Activated CD8-positive, alpha-beta memory T cell treated with anti-CD3 and anti-CD28 coated beads for 1 hour (primary cell): ENCODE measurements at regions not wholly inside any gene's neighbourhood (a gene's known extent, or its start where the extent isn't known, plus 50 kb on each side); places are given as distances from the start of the nearest gene placed in this dataset.
A peak's percentile ranks its signal among the peaks of the same experiment; 100 is the strongest.

ENCODE experiments used
- DNase-seq, 2 donors: peaks; one replicate each; pipeline ENCODE4 v3.0.0-alpha.2; 2020; ENCODE audit warnings: low read depth in 1 of 2; ENCODE audit errors: extremely low read depth in 1 of 2

DNA sequence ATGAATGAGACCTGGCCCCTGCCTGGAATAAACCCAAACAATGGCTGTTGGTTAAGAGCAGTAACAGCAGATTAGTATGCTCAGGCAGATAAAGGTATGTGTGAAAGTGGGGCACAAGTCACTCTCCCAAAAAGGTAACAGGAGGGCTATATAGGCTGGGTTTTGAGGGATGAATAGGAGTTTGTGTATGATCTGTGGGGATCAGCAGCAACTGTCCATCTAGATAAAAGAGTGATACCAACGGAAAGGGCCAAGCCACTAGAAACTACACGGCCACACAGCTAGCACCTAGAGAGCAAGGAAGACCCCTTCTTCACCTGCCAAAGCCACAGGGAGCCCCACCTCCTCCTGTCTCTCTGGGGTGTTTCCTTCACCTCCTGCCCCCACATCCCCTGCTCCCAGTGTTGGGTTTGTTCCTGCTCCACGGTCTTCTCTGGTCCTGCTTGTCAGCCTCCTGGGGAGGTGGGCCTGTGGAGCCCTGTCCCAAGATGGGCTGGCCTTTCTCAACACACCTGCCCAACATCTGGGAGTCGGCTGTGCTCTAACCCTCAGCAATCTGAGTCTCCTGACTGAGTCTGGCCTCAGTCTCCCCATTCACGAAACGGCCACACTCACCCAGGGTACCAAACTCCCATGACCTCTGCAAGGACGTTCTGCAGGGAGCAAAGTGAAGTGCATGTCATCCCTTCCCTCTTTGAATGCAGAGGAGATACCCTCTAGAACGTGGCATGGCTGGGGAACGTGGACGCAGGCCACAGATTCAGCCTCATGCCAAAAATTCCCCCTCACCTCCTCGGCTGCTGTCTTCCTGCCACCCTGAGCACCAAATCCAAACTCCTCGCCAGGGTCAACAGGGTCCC, 108.2 kb downstream of the NCOR2 start:
- DNase-seq: no peak

DNA sequence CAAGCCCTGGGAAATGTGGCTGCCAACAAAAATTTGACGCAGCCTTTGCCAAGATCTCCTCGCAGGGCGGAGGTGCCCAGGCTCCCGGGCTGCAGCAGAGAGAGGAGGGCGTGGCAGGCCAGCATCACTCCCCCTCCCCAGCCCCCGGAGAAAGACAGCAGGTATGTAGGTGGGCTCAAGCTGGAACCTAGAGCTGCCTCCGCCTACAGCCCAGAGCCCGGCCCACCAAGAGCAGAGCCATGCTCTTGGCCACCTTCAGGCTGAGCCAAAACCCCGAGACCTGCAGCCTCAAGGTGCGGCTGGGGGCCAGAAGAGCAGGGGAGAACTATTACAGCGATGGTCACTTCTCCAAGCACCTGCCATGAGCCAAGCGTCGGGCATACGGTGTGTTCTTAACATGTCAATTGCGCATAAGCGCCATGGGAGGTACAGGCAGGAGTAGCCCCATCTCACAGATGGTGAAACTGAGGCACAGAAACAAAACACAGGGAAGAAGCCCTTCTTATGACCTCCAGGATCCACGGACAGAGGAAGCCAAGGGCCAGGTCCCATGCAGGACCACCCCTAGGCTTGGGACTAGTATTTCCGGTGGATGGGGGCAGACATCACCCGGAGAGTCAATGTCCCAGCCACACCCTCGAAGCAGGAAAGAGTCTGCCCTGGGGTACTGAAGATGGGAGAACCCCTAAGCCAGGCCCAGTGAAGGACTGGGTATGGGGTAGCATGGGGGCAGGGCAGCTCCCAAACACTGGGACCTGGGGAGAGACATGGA, 109.0 kb downstream of the NCOR2 start:
- DNase-seq: no peak

DNA sequence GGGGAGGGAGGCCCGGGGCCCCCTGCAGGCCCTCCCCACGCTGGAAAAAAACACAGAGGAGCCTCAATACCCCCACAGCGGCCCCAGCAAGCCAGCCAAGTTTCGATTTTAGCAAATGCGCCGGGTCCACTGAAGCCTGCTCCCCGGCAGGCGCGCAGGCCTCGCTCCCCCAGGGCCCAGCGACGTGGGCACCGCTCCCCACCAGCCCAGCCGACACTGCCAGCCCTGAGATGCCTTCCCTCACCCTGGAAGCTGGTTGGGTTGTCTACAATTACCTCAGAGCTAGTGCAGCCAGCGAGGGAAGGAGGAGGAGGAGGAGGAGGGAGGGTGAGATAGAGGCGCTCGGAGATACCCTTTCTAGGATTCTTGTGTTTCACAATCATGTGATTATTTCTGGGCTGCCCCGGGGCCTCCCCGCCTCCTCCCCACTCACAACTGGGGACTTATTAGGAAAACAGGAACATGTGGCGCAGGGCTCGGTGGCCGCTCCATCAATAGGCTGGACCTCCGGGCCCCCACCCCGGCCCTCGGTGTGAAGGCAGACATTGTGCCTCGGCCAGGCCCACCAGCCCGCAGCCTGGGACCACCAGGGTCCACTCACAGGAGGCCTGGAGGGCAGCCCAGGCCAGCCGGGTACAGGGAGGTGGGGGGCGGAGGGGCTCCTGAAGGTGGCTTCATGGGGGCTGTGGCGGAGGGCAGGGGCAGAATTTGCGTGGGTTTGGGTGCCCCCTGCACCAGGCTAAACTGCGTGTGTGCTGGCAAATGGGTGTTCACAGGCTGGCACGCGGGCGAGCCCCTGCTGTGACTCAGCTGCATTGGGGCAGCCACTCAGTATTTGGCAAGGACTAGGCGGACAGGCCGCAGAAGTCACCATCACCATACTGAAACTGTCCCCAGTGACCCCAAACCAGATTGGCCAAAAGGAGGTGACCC, 109.9 kb downstream of the NCOR2 start:
- no peak for DNase-seq

DNA sequence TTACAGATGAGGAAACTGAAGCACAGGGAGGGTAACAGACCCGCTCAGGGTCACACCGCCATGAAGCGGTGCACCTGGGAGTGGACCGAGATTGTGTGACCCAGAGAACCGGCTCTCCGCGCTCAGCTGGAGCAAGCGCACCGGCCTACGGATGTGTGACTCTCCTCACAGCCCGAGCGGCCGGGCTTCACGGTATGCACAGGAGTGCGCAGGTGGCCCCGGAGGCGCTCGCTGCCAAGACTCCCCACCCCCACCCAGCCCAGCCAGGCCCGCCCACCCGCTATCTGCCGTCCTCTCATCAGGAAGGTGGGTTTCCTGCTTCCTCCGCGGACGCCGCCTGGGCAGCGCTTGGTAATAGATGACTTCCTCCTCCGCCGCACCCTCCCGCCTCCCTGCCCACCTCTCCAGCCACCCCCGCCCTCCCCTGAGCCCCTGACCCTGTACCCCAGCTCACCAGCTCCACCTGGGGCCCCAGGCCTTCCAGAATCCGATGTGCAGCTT, 110.7 kb downstream of the NCOR2 start:
- DNase-seq: peak; percentile 17 to 25

DNA sequence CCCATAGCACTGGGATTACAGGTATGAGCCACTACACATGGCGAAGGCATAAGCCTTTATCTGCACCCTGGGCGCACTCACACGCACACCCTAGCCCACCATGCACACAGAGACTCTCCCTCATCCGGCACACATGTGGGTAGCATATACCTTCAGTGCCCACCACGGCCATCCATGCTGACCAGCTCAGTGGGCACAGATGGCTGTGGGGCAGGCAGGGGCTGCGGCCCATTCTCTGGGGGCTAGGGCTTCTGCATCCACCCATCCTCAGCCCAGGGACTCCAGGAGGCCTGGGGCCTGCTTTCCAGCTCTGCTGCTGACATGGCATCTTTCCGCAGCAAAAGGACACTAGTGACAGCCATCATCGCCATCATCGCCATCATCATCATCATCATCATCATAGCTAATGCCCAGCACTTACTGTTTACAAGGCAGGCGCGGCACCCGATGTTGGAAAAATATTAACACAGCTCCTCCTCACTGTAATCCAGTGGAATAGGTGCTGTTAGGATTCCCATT, 111.2 kb downstream of the NCOR2 start:
- DNase-seq: no peak

DNA sequence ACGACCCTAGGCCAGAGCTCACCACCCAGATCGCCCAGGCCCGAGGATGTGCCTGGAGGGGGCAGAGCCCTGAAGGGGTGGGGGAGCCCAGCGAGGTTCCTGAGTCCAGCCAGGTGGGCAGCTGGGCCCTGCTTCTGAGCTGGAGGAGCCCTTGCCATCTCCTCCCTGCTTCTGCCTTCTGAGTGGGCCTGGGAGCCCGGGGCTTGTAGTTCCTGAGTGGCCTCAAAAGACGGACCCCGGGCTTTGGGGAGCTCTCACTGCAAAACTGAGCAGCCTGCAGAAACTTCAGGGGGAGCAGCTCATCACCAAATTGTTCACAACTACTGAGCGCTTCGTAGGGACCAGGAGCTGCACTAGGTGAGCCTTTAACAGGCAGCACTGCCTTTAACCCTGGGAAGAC, 112.1 kb downstream of the NCOR2 start:
- no peak for DNase-seq

DNA sequence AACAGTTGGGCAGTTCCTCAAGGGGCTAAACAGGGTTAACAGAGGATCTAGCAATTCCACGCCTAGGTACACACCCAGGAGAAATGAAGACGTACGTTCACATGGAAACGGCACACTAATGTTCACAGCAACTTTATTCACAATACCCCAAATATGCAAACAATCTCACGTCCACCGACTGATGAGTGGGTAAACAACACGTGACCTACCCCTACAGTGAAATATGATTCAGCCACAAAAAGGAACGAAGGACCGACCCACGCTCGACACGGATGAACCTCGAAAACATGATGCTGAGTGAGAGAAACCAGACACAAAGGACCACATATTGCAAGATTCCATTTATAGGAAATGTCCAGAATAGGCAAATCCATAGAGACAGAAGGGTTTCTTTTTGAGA, 112.7 kb downstream of the NCOR2 start:
- no peak for DNase-seq

DNA sequence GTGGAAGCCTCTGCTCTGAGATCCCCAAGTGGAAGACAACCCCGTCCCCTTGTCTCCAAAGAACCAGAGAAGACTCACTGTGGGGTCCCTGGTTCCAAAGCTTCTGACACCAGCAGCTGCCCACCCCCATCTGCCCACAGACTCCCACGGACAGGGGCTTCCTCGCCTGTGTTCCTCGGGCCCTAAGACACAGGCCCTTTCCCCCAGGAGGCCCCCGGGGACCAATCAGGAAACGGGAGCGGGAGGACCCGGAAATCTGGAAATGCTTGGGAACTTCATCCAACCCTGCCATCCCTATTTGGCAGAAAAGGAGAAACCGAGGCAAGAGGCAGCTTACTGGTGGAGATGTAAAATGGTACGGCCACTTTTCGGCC, 113.1 kb downstream of the NCOR2 start:
- DNase-seq: no peak

DNA sequence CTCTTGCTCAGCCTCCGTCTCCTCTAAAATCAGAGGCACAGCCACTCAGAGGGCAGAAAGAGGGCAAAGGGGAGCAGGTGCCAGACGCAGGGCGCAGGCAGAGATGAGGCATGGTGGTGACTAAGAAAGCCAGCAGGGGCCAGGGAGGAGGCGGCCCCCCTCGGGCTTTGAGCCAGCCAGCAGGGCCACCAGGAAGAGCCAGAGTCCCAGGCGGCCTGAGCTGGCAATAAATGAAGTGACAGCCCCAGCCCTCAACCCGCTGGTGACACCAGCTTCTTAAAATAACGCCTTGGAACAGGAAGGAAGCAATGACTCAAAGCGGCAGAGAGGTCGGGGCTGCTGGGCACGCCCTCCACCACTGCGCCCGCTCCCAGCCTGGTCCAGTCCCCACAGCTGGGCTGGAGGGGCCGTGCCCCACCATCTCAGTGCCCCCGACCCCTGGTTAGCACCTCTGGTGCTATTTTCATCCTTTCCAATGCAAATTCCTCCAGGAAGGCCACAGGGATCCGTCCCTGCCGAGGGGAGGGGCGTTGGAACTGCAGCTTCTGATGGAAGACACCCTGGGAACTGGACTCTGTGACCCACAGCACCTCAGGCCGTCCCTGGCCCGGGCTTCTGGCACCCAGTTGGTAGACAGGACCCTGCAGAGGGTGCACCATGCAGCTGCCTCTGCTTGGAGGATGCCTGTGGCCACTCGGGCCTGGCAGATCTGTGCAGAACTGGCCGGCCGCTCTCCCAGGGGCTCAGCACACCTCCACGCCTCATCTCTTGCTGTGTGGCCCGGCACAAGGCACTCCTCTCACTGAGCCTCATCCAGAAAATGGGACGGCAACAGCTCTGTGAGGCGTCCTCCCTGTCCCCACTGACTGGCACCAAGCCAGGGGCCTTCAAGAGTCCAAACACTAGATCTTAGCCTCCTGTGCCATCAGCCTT, 113.7 kb downstream of the NCOR2 start:
- peak; percentile 68 to 86 for DNase-seq

DNA sequence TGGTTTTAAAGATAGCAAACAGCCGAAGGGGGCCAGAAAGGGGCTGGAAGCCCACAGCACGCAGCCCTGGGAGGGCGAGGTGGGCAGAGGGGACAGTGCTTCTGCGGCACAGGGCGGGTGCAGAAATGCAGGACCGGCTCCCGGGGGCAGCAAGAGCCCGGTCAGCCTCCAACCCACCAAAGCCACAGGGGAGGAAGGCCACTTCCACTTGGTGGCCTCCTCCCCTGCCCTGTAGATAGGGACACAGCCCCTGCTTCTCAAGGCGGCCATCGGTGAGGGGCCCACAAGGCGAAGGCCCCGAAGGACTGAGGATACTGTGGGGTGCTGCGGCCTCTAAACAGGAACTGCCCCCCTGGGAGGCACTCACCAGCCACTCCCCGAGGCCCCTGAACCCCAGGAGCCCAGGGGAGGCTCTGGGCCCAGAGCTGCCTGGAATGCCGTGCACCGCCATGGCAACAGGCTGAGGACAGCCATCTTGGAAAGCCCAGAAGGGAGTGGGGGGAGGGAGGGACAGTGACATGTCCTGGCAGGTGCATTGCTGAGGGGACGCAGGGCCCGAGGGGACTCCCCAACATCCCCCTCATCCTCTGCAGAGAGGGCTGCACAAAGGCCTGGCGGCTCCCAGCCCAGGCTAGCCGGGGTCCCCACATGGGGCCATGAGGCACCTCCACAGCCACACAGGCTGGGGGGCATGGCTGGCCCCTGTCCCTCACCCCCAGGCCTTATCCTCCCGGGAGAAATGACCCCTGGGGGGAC, 114.7 kb downstream of the NCOR2 start:
- no peak for DNase-seq

DNA sequence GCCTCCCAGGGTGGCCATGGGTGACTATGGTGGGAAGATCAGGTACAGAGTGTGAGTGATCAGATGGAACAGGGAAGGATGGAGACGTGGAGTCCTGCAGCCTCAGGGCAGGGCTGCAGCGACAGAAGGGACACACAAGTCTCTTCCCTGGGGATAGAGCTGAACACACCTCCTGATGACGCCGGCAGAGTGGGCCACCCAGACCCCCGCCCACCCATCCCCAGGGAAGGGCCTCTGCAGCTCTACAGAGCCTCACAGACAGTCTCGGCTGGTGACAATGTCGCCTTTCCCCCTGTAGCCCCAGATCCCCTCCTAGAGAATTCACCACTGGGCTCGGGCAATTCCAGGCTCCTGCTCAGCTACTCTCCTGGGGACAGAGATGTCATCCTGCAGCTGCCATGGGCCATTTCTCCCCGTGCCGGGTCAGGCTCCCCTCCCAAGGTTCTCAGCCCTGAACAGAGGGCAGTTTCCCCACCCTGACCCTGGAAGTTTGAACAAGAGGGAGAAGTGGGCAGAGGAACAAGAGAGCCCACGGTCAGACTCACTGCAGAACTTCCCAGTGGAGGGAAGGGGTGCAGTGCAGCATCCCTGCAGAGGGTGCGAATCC, 115.7 kb downstream of the NCOR2 start:
- no peak for DNase-seq

DNA sequence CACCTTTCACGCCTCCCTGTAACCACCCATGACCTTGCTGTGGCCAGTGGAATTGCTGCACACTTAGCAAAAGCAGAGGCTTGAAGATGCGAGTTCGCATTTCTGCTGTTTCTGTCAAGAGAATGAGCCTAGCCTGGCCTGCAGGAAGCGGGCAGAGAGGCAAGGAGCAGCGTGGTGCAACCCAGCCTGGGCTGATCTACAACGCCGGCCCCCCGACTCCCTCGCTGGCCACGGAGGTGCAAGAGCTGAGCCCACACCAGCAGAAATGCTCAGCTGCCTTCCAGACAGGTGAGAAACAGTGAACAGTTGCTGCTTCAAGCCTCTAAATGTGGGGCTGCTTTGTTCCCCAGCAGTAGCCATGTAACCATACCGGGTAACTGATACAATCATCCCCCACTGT, 116.4 kb downstream of the NCOR2 start:
- no peak for DNase-seq

DNA sequence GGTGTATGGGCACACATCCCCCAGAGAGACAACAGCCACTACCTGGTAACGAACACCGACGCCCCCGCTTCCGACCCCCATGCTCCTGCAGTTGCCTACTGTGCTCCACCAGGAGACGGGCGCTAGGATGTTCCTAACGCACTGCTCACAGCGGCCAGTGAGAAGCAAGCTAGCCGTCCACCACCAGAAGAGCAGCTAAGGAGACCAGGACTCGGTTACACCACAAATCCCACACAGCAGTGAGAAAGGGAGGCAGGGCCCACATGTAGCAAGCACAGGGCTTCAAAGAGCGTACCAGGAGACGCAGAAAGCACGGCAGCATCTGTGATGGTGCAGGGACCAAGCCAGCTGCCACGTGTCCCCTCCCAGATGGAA, 117.0 kb downstream of the NCOR2 start:
- no peak for DNase-seq

DNA sequence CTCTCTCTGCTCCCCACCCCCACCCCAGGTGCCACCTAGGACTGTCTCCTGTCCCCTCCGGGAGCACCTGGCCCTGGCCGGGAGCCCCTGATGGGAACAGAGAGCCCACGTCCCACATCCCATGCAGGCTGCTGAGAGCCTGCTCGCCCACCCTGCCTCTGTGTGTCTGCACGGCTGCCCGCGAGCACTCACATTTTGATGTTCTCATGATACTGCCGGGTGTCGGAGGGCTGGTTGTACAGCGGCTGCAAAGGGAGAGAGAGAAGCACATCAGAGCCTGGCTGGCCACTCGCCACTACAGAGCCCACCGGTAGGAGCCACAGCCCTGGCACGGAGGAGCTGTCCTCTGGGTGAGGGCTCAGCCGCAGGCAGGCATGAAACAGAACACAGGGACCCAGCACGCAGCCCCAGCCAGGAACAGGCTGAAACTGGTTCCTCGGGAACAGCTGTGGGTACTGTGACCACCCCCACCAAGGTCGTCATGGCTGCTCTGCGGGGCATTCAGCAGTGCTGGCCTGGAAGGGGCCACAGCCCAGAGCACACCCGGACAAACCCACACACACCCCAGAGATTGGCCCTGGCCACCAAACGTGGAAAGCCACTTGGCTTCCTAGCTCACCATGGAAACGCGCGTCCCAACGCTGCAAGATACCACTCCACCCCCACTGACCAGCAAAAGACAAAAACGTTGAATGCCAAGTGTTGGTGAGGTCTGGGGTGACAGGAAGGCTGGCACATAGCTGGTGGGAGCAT, 117.6 kb downstream of the NCOR2 start:
- no peak for DNase-seq

DNA sequence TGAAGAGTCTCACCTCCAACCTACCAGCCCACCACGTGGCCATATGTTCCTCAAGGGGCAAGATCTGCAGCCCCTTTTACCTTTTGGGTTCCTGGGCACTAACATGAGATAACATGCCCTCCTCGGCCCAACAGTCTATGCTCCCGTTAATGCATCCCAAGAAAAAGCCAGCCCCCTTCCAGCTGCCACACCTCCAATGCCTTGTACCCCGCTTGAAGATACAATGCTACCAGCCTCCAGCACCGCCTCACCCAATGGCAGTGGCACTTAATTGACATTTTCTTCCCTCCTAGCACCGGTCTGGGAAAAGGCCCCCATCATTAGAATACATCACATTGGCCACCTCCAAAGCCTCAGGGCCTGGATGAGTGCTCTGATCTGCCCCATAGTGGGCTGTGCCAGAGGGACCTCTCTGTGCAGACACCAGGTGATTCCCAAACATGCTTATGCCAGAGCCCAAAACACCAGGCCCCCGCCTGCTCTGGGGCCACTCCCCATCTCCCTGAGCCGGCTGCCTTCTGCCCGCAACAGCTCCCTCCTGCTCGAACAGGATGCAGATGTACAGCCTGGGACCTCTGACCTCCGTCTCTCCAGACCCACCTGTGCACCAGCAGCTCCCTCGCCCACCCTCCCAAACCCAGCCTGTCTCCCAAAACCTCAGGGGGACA, 118.3 kb downstream of the NCOR2 start:
- DNase-seq: no peak

DNA sequence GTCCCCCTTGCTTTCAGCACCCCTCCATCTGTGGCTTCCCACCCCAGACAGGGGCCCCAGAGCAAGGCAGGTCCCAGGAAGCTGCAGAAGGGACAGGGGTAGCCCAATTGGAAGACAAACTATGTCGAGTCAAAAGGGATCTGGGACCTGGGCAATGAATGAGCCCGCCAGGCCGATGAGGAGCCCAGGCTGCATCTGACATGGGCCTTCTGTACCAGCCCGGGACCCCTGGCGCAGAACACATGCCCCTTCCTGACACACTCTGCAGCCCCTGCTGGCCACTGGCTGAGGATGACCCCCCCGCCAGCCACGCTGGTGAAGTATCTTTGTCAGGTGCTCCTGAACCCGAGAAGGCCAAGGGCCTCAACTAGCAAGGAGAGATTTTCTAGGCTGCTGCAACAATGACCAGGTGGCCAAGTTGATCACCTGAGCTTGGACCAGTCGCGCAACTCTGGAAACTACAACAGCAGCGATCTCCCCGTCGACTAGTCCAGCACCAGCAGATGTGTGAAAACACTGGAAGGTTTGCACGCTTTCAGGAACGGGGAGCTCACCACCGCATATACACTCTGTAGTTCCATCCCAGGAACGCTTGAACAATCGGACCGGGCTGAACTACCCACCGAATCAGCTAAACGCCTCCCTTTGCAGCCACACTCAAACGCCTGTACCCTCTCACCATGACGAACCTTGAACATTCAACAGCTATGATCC, 119.0 kb downstream of the NCOR2 start:
- DNase-seq: no peak

DNA sequence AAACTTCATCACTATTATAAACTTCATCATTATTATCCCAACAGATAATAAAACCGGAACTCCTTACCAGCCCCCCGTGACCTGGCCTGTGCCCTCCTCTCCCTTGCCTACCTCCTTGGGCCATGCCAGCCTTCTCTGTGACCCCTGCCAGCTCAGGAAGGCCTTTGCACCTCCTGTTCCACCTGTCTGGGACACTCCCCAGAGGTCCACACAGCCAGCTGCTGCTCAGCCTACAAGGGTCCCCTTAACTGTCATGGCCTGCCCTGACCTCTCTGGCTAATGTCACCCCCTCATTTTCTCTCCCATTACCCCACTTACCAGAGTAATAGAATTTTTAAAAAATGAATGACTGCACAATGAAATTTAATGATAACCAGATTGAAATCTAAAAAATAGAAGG, 121.0 kb downstream of the NCOR2 start:
- no peak for DNase-seq
